ENCODE measurements at regions not wholly inside any gene's neighbourhood (a gene's known extent, or its start where the extent isn't known, plus 50 kb on each side); places are given as distances from the start of the nearest gene placed in this dataset.

GRCh38 chr9:26368241-26368640, 524.4 kb downstream of the CAAP1 start:
- TF ChIP-seq MAX (IDR thresholded peaks at IDR 0.05) (no peak), ZBTB7A (IDR thresholded peaks at IDR 0.05; ENCODE audit: low read depth) (no peak), EP300 (IDR thresholded peaks at IDR 0.05; ENCODE audit: borderline replicate concordance) (no peak), REST (IDR thresholded peaks at IDR 0.05; ENCODE audit: low read depth) (no peak), YY1 (IDR thresholded peaks at IDR 0.05; ENCODE audit: low read depth) (no peak), TCF12 (IDR thresholded peaks at IDR 0.05; ENCODE audit: low read depth) (no peak), CREB1 (IDR thresholded peaks at IDR 0.05; ENCODE audit: low read depth) (no peak), RAD21 (IDR thresholded peaks at IDR 0.05; ENCODE audit: low read depth) (no peak), TEAD4 (IDR thresholded peaks at IDR 0.05) (no peak), CEBPB (IDR thresholded peaks at IDR 0.05) (no peak), TAF1 (IDR thresholded peaks at IDR 0.05; ENCODE audit: low read depth) (no peak), FOXM1 (IDR thresholded peaks at IDR 0.05; ENCODE audit: borderline replicate concordance, low read depth) (no peak), EGR1 (IDR thresholded peaks at IDR 0.05) (no peak)
- TF ChIP-seq, protein P1, sequence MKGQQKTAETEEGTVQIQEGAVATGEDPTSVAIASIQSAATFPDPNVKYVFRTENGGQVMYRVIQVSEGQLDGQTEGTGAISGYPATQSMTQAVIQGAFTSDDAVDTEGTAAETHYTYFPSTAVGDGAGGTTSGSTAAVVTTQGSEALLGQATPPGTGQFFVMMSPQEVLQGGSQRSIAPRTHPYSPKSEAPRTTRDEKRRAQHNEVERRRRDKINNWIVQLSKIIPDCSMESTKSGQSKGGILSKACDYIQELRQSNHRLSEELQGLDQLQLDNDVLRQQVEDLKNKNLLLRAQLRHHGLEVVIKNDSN (IDR thresholded peaks at IDR 0.05) = no peak

Data from Ishikawa (cell line).